IMR-90 (cell line): ENCODE measurements at regions not wholly inside any gene's neighbourhood (a gene's known extent, or its start where the extent isn't known, plus 50 kb on each side); places are given as distances from the start of the nearest gene placed in this dataset.
"Not testable (repeated sequence)": the region's sequence is repeated elsewhere in the genome, so short reads cannot be mapped to it uniquely, and the experiment has no call there.

Experiments used
- BHLHE40 ChIP-seq: fragments of 150-350 bp; IDR thresholded peaks from 2 replicates; pipeline ENCODE4 v1.6.1; 2016; ENCODE audit warnings: mild to moderate bottlenecking, low read depth, low read length
- CEBPB ChIP-seq: IDR thresholded peaks from 2 replicates; pipeline ENCODE4 v1.6.1; 2012; ENCODE audit warnings: low read depth, low read length, improper control_type of control experiment
- RCOR1 ChIP-seq: IDR thresholded peaks from 2 replicates; pipeline ENCODE4 v1.6.1; 2012; ENCODE audit warnings: mild to moderate bottlenecking, low read length, improper control_type of control experiment; ENCODE audit not compliant: insufficient replicate concordance
- RFX5 ChIP-seq: IDR thresholded peaks from 2 replicates; pipeline ENCODE4 v1.8.0; 2012; ENCODE audit warnings: low read depth, mild to moderate bottlenecking, low read length, moderate library complexity
- TF ChIP-seq, protein P1 (sequence below): conservative IDR thresholded peaks from 2 replicates; pipeline ENCODE4 v1.5.1; 2012; ENCODE audit warnings: mild to moderate bottlenecking, low read depth, low read length, improper control_type of control experiment
- TF ChIP-seq, protein P2 (sequence below): fragments of 150-350 bp; IDR thresholded peaks from 2 replicates; pipeline ENCODE4 v1.6.1; 2017; ENCODE audit warnings: mild to moderate bottlenecking, antibody characterized with exemption, low read length, low read depth

DNA sequence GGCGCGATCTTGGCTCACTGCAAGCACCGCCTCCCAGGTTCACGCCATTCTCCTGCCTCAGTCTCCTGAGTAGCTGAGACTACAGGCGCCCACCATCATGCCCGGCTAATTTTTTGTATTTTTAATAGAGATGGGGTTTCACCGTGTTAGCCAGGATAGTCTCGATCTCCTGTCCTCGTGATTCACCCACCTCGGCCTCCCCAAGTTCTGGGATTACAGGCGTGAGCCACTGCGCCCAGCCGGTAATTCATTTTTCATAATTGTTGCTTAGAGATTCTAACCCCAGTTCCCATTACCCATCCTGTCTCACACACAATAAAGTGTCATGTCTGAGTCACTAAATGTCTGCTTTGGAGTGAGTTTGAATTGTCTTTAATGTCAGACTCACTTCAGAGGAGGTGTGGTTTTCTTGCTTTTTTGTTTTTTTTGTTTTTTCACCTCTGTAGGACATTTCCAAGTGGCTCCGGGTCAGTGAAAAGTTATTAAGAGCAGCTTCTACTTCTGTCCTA lies 281.2 kb upstream of the FAM240B start:
- not testable (repeated sequence) for TF ChIP-seq RCOR1, BHLHE40, RFX5, CEBPB
- TF ChIP-seq, protein P1, sequence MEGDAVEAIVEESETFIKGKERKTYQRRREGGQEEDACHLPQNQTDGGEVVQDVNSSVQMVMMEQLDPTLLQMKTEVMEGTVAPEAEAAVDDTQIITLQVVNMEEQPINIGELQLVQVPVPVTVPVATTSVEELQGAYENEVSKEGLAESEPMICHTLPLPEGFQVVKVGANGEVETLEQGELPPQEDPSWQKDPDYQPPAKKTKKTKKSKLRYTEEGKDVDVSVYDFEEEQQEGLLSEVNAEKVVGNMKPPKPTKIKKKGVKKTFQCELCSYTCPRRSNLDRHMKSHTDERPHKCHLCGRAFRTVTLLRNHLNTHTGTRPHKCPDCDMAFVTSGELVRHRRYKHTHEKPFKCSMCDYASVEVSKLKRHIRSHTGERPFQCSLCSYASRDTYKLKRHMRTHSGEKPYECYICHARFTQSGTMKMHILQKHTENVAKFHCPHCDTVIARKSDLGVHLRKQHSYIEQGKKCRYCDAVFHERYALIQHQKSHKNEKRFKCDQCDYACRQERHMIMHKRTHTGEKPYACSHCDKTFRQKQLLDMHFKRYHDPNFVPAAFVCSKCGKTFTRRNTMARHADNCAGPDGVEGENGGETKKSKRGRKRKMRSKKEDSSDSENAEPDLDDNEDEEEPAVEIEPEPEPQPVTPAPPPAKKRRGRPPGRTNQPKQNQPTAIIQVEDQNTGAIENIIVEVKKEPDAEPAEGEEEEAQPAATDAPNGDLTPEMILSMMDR: not testable (repeated sequence)
- TF ChIP-seq, protein P2, sequence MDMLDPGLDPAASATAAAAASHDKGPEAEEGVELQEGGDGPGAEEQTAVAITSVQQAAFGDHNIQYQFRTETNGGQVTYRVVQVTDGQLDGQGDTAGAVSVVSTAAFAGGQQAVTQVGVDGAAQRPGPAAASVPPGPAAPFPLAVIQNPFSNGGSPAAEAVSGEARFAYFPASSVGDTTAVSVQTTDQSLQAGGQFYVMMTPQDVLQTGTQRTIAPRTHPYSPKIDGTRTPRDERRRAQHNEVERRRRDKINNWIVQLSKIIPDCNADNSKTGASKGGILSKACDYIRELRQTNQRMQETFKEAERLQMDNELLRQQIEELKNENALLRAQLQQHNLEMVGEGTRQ: not testable (repeated sequence)
